ENCODE measurements at regions not wholly inside any gene's neighbourhood (a gene's known extent, or its start where the extent isn't known, plus 50 kb on each side); places are given as distances from the start of the nearest gene placed in this dataset.

GRCh38 chr4:10973686-10974085 is 289.1 kb upstream of the CLNK start:
- TF ChIP-seq CTCF (conservative IDR thresholded peaks at IDR 0.05) = no peak
- no peak for TF ChIP-seq EZH2 (IDR thresholded peaks at IDR 0.05; ENCODE audit: low read depth)
